ENCODE measurements at regions not wholly inside any gene's neighbourhood (a gene's known extent, or its start where the extent isn't known, plus 50 kb on each side); places are given as distances from the start of the nearest gene placed in this dataset.
"Not testable (repeated sequence)": the region's sequence is repeated elsewhere in the genome, so short reads cannot be mapped to it uniquely, and the experiment has no call there.

GRCh38 chr7:152501506-152501905, 65.7 kb upstream of the KMT2C start:
- in situ Hi-C loops (cut with MboI; ENCODE audit: low sequenced_read_pairs in 4 of 4) (no loop called here), intact Hi-C loops (cut with DNase I; ENCODE audit: low total_unique reads) (no loop called here)
- Histone ChIP-seq H3K27me3 (no peaks in the 10 kb centered on the region), H3K4me1 (no peaks in the 10 kb centered on the region), H3K36me3 (no peaks in the 10 kb centered on the region), H3K9me3 (no peaks in the 10 kb centered on the region), H3K4me3 (no peak overlapping the region), H3K27ac (no peak overlapping the region)
- no peak for ATAC-seq
- no peak for TF ChIP-seq POLR2A (IDR thresholded peaks at IDR 0.05)
- no peak for TF ChIP-seq CTCF (IDR thresholded peaks at IDR 0.05 in 4 of 5, conservative IDR thresholded peaks at IDR 0.05 in 1 of 5)
- DNase-seq = no peak

GRCh38 chr7:152499969-152500368, 64.2 kb upstream of the KMT2C start:
- DNase-seq; ATAC-seq; H3K27ac ChIP-seq; in situ Hi-C loops (cut with MboI; ENCODE audit: low sequenced_read_pairs in 4 of 4); H3K4me3 ChIP-seq; H3K9me3 ChIP-seq; H3K36me3 ChIP-seq; intact Hi-C loops (cut with DNase I; ENCODE audit: low total_unique reads); H3K27me3 ChIP-seq; H3K4me1 ChIP-seq: not testable (repeated sequence)

- intact Hi-C loops (cut with DNase I; ENCODE audit: low total_unique reads) = no loop called here
- H3K9me3 ChIP-seq = no peaks in the 10 kb centered on the region
- no peaks in the 10 kb centered on the region for H3K36me3 ChIP-seq
- no peak for ATAC-seq
- no peak for TF ChIP-seq CTCF (IDR thresholded peaks at IDR 0.05 in 4 of 5, conservative IDR thresholded peaks at IDR 0.05 in 1 of 5)
- no peak for TF ChIP-seq POLR2A (IDR thresholded peaks at IDR 0.05)
- in situ Hi-C loops (cut with MboI; ENCODE audit: low sequenced_read_pairs in 4 of 4) = no loop called here
- no peaks in the 10 kb centered on the region for H3K27me3 ChIP-seq
- H3K27ac ChIP-seq = no peak overlapping the region
- no peak for DNase-seq
- no peaks in the 10 kb centered on the region for H3K4me1 ChIP-seq
- no peak overlapping the region for H3K4me3 ChIP-seq
Observed at GRCh38 chr7:152495867-152496266, 60.1 kb upstream of the KMT2C start.

- in situ Hi-C loops (cut with MboI; ENCODE audit: low sequenced_read_pairs in 4 of 4) = no loop called here
Observed at GRCh38 chr7:152492952-152493351, 57.1 kb upstream of the KMT2C start.

GRCh38 chr7:152489044-152489443, 53.2 kb upstream of the KMT2C start:
- no peaks in the 10 kb centered on the region for H3K9me3 ChIP-seq
- in situ Hi-C loops (cut with MboI; ENCODE audit: low sequenced_read_pairs in 4 of 4) = no loop called here
- H3K4me1 ChIP-seq = no peaks in the 10 kb centered on the region
- no peaks in the 10 kb centered on the region for H3K27me3 ChIP-seq
- no peak overlapping the region for H3K4me3 ChIP-seq
- H3K36me3 ChIP-seq = no peaks in the 10 kb centered on the region
- intact Hi-C loops (cut with DNase I; ENCODE audit: low total_unique reads) = no loop called here
- no peak overlapping the region for H3K27ac ChIP-seq
- no peak for TF ChIP-seq POLR2A (IDR thresholded peaks at IDR 0.05)
- TF ChIP-seq CTCF (IDR thresholded peaks at IDR 0.05 in 4 of 5, conservative IDR thresholded peaks at IDR 0.05 in 1 of 5) = no peak
- DNase-seq (no peak), ATAC-seq (no peak)

More at GRCh38 chr7:152492952-152493351, 57.1 kb upstream of the KMT2C start:
- TF ChIP-seq POLR2A (IDR thresholded peaks at IDR 0.05) (no peak), CTCF (IDR thresholded peaks at IDR 0.05 in 4 of 5, conservative IDR thresholded peaks at IDR 0.05 in 1 of 5) (no peak)
- intact Hi-C loops (cut with DNase I; ENCODE audit: low total_unique reads) = no loop called here
- no peak overlapping the region for H3K27ac ChIP-seq
- H3K4me1 ChIP-seq = no peaks in the 10 kb centered on the region
- H3K27me3 ChIP-seq = no peaks in the 10 kb centered on the region
- DNase-seq (no peak), ATAC-seq (no peak)
- no peak overlapping the region for H3K4me3 ChIP-seq
- no peaks in the 10 kb centered on the region for H3K36me3 ChIP-seq
- no peaks in the 10 kb centered on the region for H3K9me3 ChIP-seq
